ENCODE measurements at regions not wholly inside any gene's neighbourhood (a gene's known extent, or its start where the extent isn't known, plus 50 kb on each side); places are given as distances from the start of the nearest gene placed in this dataset.

DNA sequence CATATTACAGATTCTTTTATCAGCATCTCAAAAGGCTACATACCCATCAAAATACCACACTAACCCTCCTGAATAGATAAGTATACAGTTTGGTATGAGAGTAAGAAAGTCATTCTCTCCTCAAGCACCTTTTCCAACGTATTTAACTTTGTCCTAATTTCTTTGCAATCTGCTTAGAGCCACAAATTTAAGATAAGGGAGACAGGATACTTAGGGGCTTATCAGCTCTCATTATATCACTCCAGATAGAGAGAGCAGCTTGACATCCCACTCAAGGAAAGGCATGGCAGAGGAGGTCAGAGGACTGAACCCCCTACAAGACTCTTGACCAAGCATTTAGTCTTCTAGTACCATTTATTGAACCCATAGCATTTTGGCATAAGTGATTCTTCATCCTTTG is 262.4 kb downstream of the ADGRA3 start:
- DNase-seq (ENCODE audit: low read depth) = no peak
- H3K4me3 ChIP-seq (ENCODE audit: low read depth, low read length) = no peak overlapping the region
- TF ChIP-seq, protein P1, sequence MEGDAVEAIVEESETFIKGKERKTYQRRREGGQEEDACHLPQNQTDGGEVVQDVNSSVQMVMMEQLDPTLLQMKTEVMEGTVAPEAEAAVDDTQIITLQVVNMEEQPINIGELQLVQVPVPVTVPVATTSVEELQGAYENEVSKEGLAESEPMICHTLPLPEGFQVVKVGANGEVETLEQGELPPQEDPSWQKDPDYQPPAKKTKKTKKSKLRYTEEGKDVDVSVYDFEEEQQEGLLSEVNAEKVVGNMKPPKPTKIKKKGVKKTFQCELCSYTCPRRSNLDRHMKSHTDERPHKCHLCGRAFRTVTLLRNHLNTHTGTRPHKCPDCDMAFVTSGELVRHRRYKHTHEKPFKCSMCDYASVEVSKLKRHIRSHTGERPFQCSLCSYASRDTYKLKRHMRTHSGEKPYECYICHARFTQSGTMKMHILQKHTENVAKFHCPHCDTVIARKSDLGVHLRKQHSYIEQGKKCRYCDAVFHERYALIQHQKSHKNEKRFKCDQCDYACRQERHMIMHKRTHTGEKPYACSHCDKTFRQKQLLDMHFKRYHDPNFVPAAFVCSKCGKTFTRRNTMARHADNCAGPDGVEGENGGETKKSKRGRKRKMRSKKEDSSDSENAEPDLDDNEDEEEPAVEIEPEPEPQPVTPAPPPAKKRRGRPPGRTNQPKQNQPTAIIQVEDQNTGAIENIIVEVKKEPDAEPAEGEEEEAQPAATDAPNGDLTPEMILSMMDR (IDR thresholded peaks at IDR 0.05; ENCODE audit: low read depth, low read length, missing control alignments) = no peak
- in situ Hi-C loops (cut with HindIII; ENCODE audit: low sequenced_read_pairs) = no loop called here

DNA sequence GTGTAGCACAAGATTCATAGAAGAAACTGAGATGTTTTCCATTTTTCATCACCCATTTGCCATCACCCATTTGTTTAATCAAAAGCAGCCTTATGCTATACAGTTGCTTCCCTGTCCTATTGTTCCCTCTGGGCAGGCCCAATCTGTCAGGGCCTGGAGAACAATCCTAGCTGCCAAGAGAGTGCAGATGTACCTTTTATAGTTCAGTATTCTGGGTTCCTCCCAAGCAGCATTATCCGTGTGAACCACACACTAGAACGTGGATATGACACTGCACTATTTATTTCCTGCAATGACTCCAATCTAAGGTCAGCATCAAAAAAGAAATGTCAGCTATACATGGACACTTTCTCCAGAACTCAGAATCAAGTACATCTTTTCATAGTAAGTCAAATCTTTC is 269.0 kb downstream of the ADGRA3 start:
- in situ Hi-C loops (cut with HindIII; ENCODE audit: low sequenced_read_pairs) = no loop called here
- TF ChIP-seq, protein P1 (IDR thresholded peaks at IDR 0.05; ENCODE audit: low read depth, low read length, missing control alignments) = no peak
- no peak for DNase-seq (ENCODE audit: low read depth)
- H3K4me3 ChIP-seq (ENCODE audit: low read depth, low read length) = no peak overlapping the region

DNA sequence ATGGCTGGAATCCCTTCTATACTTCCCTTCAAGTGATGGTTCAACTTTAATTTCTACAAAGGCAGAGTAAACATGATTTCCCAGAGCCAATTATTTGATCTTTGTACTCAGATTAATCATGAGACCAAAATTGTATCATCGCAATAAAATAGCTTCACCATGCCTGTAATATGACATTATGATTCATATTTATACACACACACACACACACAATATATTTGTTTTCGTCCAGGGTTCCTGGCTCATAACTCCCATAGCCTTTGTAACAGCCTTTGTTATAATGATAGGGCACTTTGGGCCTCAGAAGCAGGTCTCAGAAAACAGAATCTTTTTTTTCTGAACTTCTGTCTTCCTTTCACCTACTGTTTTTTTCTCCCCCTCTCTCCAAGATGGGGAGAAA is 270.6 kb downstream of the ADGRA3 start:
- in situ Hi-C loops (cut with HindIII; ENCODE audit: low sequenced_read_pairs) = no loop called here
- TF ChIP-seq, protein P1 (IDR thresholded peaks at IDR 0.05; ENCODE audit: low read depth, low read length, missing control alignments) = no peak
- no peak overlapping the region for H3K4me3 ChIP-seq (ENCODE audit: low read depth, low read length)
- DNase-seq (ENCODE audit: low read depth) = no peak

DNA sequence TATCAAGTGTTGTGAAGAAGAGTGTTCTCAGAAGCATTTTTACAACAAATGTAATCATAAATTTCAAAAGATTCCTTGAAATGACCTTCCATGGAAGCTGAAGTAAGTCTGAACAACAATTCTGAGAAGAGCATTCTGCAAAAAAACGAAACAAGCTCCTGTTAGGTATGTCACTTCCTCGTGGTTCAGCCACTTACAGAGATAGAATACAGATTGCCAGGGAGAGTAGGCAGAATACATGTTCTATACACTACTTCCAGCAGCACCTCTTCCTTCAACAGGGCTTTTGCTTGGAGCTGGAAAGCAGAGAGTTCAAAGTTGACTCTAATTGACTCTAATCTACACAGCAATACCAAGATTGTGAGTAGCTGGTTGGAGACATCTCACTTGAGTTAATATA is 274.5 kb downstream of the ADGRA3 start:
- H3K4me3 ChIP-seq (ENCODE audit: low read depth, low read length) = no peak overlapping the region
- DNase-seq (ENCODE audit: low read depth) = no peak
- TF ChIP-seq, protein P1 (IDR thresholded peaks at IDR 0.05; ENCODE audit: low read depth, low read length, missing control alignments) = no peak
- in situ Hi-C loops (cut with HindIII; ENCODE audit: low sequenced_read_pairs) = no loop called here

DNA sequence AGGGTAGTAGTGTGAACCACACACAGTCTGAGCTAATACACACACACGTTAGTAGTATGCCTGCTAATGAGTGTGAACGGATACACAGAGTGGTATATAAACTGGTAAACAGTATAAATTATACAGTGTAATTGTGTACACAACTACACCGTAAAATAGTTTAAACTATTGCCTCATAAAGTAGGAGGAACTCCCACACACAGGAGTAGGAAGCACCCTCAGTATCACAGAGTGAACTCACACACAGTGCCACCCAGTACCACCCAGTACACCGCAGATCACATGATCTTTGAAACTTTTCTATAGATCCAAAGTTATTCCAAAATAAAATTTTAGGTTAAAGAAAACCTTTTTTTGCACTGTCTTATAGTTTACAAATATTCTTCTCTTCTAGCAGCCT is 275.1 kb downstream of the ADGRA3 start:
- H3K4me3 ChIP-seq (ENCODE audit: low read depth, low read length) = no peak overlapping the region
- in situ Hi-C loops (cut with HindIII; ENCODE audit: low sequenced_read_pairs) = no loop called here
- TF ChIP-seq, protein P1 (IDR thresholded peaks at IDR 0.05; ENCODE audit: low read depth, low read length, missing control alignments) = no peak
- no peak for DNase-seq (ENCODE audit: low read depth)

DNA sequence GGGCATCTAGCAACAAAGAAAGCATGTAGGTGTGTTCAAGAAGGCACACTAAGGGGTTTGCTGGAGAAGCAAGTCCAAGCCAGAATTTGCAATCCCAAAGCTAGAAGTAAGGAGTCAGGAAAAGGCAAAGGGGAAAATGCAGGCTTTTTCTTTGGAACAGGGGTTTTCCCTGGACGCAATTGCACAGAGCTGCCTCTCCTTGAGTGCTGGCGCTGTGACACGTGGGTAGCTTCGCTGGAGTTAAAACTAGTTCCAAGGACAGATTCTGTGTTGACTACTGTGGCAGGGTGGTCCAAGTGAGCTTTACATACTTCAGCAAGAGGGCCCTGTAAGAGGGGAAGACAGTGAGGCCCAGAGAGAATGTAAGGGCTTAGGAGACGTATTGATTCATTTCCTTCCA is 277.1 kb downstream of the ADGRA3 start:
- DNase-seq (ENCODE audit: low read depth) = no peak
- in situ Hi-C loops (cut with HindIII; ENCODE audit: low sequenced_read_pairs) = no loop called here
- H3K4me3 ChIP-seq (ENCODE audit: low read depth, low read length) = no peak overlapping the region
- TF ChIP-seq, protein P1 (IDR thresholded peaks at IDR 0.05; ENCODE audit: low read depth, low read length, missing control alignments) = peak; percentile 17
